Left cardiac atrium (tissue), 4 donors: ENCODE measurements at regions not wholly inside any gene's neighbourhood (a gene's known extent, or its start where the extent isn't known, plus 50 kb on each side); places are given as distances from the start of the nearest gene placed in this dataset.

Experiments used
- ATAC-seq, 2 donors: fragments of 200-7000 bp; cut with Tn5 transposase; one replicate each; pipeline ENCODE4 v1.9.1; 2020; ENCODE audit warnings: mild to moderate bottlenecking in 2 of 2, moderate library complexity in 2 of 2
- DNase-seq: peaks from one replicate; pipeline ENCODE4 v3.0.0-alpha.2; 2020
- intact Hi-C, 2 donors: fragments of 100-400 bp; cut with DNase I; formaldehyde crosslinking; loops; one replicate each; pipeline versions ENCODE4 v1.14.1 to v1.15.1; 2022 to 2023
- donor health status: DM: no; HTN: yes; CAD: no.
- donor health status: DM: no; HTN: yes; CAD: no; lungs with severe emphysema.
- donor health status: DM: yes; HTN: yes; CAD: no.
- donor health status: Dilated cardiomyopathy.

DNA sequence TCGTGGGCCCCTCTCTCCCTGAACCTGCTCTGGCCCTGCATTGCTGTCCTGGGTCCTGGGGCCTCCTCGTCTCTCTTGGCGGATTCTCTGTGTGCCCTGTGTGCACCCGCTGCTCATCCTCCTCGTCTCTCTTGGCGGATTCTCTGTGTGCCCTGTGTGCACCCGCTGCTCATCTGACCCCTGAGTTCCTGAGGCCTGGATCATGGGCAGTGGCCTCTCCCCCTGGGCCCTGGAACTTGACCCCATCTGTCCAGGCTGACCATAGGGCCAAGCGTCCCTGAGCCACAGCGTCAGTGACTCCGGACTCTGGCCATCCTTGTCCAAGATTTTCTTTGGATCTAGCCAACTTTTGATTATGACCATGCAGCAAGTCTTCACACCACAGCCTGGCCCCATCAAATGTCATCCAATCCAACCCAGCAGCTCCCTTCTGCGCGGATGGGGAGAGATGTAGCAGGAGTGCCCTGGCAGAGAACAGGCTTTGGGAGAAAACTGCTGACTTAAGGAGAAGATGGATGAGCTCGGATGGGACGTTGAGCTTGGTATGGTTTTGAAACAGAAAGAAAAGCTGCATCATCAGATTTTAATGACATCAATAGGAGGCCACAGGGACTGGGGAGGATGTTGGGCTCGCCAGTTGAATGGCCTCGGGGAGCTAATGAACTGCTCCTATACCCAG, 455.1 kb upstream of the HS6ST1 start:
- no peak for DNase-seq
- intact Hi-C loops: no loop called here
- no peak for ATAC-seq

DNA sequence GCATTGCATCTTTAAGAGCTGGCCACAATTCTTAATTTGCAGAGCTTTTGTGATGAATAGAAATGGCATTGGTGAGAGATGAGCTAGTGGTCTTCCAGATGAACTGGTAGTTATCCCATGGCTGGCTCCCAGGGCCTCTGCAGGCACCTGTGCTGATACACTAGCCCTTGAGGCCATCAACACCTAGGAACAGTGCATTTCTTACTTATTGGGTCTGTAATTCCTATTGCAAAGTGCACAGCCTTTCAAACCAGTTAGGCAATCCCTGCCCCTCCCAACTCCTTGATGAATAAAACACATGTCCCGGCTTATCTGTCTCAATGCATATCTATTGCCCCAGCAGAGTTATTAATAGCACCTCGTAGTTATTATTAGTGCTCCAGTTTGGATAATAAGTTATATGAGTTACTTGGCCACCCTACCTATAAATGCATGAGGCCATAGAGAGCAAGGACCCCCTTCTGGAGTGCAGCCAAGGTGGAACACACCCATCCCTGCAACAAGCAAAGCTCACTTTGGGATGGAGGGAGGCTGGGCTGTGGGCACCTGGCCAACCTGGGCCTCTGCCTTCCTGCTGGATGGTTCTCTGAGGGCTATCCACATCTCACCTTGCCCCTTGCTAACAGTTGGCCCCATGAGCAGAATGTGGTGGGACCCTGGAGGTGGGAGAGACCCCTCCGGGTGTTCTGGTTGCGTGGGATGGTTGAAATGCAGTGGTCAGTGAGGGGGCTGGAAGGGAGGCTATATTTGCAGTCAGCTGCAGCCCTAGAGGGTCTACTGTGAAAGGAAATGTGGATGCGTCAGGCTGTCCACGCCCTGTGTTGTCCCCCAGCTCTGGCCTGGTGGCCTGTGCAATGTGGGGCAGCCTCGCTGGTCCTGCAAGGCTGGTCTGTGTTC, 455.9 kb upstream of the HS6ST1 start:
- ATAC-seq (peak; percentile 62 to 71), DNase-seq (no peak)
- intact Hi-C loops: no loop called here

DNA sequence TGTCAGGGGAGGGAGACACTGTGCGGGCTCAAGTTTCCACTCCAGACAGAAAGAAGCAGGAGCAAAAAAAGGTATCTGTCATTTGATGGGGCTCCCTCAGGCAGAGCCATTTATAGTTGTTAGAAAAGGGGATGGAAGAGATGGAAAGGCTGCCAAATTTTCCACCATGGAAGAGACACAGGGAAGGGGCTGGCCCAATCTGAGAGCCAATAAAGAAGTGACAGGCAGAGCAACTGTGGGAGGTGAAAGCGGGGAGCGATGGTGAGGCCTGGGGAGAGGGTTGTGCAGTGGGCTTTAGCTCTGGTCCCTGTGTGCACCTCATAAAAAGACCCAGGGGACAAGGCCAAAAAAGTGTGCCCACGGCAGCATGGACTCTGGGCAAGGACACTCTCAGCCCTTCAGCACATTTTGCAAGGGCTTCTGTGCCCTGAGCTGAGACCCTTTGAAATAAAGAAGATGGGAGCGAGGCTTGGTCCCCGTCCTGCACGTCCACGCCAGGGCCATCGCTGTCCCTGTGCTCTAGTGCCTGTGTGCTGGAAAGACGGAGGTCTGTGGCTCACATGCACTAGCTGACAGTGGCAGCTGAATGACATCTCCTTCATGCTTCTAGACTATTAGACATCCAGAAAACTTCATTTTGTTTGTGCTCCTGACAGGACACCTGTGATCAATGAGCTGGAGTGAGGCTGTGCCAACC, 456.7 kb upstream of the HS6ST1 start:
- intact Hi-C loops: no loop called here
- ATAC-seq (peak in 1 of 2 donors; percentile 16), DNase-seq (no peak)

DNA sequence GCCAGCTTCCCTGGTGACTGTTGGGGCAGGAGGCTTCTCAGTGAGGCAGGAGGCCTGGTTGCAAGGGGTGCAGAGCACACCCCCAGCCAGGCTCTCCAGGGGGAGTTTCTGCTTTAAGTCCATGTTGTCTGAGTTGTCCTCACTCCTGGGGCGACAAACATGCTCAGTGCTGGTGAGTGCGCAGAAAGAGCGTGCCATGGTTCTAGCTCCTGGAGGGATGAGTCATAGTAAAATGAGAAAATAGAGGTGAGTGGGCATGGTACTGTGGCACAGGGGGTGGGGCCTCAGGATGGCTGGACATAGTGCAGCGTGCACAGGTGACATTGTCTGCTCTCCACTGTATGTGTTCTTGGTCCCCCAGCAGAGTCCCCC, 457.2 kb upstream of the HS6ST1 start:
- DNase-seq (no peak), ATAC-seq (no peak)
- intact Hi-C loops: no loop called here

DNA sequence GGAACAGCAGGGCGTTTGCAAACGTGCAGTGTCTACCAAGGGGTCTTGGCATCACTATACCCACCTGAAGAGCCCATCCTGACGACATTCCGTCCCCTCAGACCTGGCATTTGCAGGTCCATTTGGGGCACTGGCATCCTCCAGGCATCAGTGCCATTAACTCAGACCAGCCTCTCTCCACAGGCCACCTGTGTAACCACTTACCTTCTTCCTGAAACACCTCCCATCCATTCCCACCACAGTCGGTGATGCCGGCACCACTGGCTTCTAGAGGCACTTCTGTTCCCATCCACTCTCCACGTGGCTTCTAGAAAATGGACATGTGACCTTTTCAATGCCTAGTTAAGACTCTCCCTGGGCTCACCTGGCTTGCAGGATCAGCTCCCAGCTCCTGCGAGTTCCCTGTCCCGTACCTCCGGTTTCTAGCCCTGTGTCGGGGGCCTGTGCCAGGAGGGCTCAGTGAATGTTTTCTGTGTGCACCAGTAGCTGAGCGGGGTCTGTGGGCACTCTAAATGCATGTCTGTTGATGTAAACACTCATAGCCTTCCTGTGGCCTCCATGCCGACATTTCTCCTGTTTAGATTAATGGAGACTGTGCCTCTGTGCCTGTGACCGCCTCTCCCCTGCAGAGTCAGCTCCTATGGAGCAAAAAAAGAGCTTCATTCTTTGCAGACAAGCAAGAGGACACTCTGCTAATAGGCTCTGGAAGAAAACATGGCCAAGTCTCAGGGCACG, 458.0 kb upstream of the HS6ST1 start:
- intact Hi-C loops: no loop called here
- ATAC-seq: no peak
- DNase-seq: no peak

DNA sequence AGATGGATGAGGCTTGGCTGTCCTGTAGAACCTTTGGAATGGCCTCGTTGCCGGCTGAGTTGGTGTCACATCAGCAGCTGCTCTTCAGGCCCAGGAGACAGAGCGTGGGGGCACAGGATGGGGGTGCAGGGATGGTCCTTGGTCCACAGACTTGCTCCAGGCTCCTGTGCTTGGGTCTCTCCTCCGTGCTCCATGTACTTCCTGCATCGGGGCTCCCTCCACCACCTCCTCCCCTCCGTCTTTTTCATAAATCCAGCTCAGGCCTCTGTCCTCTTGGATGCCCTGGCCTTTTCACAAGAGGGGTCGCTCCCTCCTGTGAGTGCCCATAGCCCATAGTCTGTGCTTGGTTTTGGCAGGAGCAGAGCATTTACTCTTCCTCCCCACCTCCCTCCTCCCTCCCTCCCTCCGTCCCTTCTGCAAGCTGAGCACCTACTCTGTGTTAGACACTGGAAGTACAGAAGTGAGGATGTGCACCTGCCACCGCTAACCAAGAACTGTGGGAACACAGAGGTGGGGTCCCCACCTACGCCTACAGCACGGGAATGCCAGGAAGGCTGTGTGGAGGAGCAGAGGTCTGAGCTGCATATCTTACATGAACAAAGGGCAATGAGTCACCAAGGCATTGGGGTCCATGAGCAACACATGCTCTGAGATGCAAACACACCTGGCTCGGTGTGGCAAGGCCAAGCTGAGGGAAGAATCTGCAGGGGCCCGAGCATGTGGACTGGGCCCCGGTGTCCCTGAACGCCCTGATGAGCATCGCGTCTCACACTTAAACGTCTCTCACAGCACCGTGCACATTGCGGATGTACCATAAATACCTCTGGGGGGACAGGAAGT, 458.7 kb upstream of the HS6ST1 start:
- intact Hi-C loops: no loop called here
- no peak for DNase-seq
- ATAC-seq: no peak

DNA sequence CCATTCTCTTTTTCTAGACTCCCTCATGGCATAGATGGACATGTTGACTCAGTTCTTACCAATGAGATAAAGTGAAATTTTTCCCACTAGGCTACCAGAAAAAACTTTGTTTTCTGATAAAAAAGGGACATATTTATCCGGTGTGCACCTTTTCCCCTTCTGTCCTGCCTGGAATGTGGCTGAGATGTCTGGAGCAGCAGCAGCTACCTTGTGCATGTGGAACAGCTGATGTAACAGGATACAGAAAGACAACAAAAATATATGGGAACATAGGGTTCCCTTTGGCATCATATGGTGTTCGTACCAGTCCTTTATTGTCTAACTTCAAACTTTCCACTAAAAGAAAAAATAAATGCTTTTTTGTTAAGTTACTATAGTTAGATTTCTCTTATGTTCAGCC, 460.2 kb upstream of the HS6ST1 start:
- ATAC-seq (no peak), DNase-seq (no peak)
- intact Hi-C loops: no loop called here

DNA sequence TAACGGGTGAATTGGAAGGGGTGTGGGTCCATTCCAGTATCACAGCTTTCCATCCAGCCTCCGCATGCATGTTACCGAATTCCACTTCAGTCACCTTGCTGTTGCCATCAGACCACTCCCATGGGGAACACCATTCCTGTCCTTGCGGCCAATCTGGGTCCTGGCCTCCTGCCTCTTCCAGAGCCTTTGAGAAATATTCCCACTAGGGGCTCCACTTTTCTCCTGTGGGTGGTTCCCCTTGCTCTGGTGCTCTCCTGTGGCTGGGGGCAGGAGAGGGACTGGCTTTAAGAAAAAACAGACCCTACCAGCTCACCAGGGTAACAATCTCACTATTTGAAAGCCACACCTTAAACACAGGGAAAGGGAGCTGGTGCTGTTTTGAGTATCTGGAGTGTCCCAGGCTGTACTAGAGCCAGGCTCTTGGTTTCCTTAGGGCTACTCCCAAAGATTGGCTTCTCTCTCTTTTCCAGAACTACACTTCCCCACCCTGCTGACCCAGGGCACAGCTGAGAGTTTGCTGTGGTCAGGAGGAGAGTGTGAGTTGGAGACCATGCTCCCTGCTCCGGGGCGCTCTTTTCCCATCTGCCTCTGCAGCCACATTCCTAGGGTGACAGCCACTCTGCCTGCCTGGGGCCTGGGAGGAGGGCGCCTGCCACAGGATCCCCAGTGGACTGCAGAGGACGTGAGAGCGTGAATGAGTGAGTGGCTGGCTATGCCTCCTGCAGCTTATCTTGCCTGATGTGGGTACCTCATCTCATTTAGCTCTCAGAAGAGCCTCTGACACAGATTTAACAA, 460.8 kb upstream of the HS6ST1 start:
- no peak for ATAC-seq
- intact Hi-C loops: no loop called here
- no peak for DNase-seq

DNA sequence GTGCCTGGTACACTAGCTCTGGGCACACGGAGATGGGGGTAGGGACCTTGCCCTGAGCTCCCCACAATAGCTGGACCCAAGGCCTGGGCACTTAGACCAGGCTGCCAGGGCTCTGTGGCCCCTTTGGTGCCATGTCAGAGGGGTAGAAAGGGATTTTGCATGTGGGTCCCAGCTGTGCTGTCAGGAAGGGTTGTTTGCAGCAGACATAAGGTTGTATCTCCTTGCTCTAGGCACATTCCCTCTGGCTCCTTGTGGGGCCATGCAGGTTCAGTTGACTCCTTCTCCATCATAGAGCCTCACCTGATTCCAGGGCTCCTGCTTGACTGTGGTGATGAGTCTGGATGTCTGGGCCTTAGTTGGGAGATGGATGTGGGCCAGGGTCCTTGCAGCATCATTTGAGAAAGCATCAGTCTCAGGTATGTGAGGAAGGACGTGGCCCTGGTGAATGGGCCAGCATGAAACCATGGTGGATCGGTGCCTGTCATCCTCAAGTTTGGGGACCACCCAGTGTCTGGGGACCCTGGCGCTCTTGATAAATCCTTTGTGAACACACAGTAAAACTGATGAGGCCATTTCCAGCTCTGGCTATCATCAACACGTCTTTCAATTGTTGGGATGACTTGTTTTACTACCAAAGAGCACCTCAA, 461.9 kb upstream of the HS6ST1 start:
- ATAC-seq: no peak
- intact Hi-C loops: no loop called here
- DNase-seq: no peak

DNA sequence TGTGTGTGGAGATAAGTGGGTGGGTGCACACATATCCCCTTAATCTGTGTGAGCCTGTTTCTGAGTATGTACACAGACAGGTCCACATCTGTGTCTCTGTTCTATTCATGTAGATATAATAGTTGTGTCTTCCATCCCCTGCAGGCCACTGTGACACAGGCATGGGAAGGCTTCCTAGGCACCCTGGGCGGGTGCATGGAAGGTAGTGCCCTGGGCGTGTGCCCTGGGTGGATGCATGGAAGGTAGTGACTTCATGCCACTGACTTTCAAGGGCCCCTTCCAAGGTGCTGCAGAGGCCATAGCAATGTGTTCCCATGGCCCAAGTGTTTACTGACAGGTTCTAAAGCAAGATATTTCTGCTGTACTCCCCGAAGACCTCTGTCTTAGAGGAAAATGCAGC, 462.5 kb upstream of the HS6ST1 start:
- intact Hi-C loops: no loop called here

DNA sequence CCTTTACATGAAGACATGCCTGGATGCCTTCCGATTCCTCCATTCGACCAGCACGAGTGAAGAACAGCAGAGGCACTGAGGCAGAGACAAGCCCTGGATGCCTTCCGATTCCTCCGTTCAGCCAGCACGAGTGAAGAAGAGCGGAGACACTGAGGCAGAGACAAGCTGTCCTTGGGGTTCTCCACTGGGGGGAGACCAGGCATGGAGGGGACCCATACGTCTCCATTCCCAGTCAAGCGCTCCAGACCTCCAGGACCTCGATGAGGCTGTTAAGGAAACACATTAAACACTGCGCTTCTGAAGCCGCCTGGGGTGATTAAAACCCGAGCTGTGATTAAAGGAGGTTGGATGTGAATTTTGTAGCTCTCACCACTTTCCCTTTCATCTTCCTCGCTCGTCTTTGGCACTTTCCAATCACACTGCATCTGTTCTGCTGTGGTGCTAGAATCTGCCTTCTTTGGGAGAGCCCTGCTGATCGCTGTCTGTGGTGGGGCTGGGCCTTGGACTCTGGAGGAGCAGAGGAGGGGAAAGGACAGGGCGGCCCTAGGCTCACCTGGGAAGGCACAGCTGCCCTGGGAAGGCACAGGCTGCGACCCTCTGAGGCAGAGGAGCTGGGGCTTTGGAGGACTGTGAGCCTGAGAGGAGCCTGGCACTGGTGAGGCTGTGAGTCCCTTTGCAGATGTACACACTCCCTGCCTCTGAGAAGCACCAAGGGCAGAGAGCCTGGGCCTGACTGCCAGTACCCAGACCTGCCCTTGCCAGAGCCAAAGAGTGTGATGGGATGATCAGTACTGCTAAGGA, 463.1 kb upstream of the HS6ST1 start:
- DNase-seq: no peak
- intact Hi-C loops: no loop called here
- ATAC-seq: peak; percentile 24 to 38

More for the DNA sequence above, 462.5 kb upstream of the HS6ST1 start:
- DNase-seq: no peak
- no peak for ATAC-seq

DNA sequence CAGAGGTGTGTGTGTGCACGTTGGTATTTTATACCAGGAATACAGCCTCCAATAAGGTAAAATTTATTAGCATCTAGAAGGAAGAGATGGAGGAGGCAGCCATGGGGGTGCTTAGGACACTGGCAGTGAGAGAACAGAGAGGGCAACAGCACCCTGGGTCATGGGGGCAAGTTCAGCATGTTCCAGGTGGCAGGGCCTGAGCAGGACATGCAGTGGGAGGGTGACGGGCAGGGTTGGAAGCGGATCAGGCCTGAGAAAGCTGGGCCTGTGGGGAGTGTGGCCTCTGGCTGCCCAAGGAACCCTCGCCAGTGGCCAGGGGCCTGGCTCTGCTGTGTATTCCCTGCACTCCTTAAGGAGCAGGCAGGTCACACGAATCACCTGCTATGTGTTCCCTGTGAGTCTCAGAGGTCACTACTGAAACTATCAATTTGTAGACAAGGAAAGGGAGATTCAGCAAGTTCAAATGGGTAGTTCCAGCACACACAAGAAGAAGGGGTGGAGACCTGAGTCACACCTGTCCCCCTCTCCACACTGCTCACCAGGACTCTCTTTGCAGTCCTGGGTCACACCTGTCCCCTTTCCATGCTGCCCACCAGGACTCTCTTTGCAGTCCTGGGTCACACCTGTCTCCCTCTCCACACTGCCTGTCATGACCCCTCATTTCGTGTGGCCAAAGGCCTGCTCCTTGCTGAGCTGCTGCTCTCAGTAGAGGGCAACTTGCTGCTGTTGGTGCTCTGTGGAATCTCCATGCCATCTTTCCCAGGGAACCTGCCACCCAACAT, 463.9 kb upstream of the HS6ST1 start:
- intact Hi-C loops: no loop called here
- DNase-seq (no peak), ATAC-seq (no peak)

DNA sequence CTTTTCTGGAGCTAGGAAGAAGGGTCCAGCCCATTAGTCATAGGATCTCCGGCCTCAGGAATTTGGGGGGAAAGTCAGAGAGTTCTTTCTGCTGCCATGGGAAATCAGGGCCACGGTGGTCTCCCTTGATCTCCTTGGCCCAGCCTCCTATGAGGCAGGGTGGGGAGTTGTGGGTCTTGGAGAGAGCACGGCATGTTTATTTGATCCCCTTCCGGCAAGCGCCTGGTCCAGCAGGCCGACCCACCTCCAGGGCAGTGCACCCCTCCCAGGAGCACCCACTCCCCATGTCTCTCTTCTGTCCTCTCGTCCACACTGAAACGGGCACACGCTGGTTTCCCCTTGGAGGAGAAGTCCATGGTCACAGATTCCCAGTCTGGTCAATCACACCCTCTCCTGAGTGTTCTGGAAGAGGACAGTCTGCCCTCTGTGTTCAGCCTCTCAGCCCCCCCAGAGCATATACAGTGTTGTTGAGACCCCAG, 464.6 kb upstream of the HS6ST1 start:
- no peak for DNase-seq
- ATAC-seq: no peak
- intact Hi-C loops: no loop called here

DNA sequence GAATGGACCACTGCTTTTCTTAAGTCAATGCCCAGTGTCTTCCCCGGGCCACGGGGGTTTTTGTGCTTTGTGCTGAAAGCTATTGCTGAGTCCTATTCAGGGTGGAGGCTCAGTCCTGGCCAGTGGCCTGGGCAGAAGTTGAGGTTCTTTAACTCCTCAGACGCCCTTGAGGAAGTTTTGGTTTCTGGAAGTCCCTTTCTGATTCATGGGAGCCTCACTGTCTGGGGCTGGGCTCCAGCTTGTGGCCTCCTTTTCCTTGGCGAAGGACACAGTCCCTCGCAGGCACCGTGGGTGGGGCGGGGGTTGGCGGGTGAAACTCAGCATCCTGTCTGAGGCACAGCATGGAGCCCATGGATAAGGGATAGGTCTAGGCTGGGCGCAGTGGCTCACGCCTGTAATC, 465.2 kb upstream of the HS6ST1 start:
- no peak for DNase-seq
- ATAC-seq: no peak
- intact Hi-C loops: no loop called here

DNA sequence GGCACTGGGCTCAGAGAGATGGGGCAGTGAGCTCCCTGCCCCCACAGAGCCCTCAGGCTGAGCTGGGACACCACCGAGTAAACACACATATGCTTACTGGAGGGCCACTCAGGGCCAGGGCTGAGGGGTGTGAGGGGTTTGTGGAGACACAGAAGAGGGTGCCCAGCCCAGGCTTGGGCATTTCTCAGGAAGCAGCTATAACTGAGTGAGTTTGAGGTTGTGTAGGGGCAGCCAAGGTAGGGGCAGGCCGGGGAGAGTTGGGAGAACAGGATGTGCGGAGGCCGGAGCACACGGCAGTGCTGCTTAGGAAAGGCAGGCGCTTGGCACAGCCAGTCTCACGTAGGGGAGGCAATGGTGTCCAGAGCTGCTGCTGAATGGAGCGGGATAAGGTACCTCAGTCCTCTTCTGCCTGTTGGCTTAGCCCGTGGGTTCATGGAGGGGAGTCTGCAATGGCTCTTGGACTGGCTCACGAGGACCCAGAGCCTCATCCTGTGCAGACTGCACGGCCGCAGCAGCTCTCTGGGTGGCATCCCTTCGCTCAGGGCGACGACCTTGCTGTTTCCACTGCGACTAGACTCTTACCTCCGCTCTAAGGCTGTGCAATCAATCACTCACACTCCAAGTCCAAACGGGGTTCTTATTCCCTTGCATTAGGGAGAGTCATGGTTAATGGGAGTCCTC, 466.1 kb upstream of the HS6ST1 start:
- intact Hi-C loops: no loop called here
- no peak for DNase-seq
- no peak for ATAC-seq
